A204.1 (cell line): ENCODE measurements at regions not wholly inside any gene's neighbourhood (a gene's known extent, or its start where the extent isn't known, plus 50 kb on each side); places are given as distances from the start of the nearest gene placed in this dataset.
"Not testable (repeated sequence)": the region's sequence is repeated elsewhere in the genome, so short reads cannot be mapped to it uniquely, and the experiment has no call there.

Source experiments
- FAIRE-seq: peaks from 2 replicates; lab custom pipeline; 2012; peaks lifted over from hg19 to GRCh38; lab: Jason Lieb, UNC

DNA sequence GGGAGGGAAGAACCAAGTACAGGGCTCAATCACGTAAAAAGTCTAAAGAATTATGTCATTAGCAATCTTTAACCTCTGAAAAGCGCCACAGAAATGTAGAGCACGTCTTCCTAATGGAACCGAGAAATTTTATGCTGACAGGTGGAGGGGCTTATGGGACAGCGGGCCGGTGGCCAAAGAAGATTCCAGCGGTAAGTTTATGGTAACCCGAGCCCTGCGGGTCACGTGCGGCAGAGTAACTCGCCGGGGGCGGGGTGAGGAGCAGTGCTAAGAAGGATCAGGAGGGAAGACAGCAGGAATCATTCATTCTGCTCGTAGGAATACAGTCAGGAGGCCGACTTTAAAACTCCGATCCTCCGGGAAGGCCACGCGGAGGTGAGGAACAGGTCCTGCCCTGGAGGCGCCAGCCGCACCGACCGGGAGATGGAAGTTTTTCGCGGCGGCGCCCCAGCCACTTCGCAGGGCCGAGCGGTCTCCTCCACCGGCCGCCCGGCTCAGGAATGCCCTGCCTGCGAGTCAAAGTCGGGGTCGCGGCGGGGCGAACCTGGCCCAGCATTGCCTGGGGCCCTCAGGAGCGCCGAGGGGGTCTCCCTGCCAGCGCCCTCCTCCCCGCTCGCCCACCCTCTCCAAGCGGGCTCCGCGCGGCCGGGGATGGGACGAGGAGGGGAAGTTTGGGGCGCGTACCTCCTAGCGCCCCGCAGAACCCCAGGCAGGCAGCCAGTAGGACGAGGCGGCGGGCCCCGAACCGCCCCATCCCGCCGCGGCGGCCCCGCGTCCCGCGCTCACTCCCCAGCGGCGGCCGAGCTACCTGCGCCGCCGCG is 101.8 kb downstream of the ESM1 start:
- FAIRE-seq: no peak

DNA sequence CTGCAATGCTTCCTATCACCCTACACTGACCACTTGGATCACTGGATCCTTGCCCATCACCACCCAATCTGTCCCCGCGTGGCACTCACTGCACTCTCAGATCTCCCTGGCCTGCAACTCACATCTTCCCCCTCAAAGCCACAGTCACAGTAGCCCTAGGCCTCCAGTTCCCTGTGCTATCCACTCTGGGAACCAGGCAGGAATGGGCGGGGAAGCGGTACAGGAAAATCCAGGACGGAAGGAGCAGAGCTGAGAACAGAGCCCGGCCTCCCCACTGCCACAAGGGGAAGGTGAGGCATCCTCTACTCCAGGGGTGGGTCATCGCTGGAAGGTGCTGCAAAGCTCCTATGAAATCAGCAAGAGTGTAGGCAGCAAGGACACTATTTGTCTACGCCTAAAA is 102.6 kb downstream of the ESM1 start:
- FAIRE-seq: no peak

DNA sequence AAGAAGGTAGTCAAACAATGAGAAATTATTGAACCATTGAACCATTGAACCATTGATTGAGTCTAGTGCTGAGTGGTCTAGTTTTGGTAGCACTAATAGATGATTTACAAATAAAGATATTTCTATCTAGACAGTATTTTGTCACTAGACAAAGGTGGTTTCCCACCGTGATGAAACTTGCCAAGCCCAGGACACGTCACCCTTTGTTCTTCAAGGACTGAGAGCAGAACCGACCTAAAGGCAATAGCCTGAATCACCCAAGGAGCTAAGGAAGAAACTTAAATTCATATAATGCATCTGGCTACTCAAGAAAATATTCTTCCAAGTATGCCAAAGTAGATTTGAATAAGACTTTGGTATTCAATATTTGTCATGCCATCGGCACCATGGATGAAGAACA is 103.3 kb downstream of the ESM1 start:
- FAIRE-seq: no peak

DNA sequence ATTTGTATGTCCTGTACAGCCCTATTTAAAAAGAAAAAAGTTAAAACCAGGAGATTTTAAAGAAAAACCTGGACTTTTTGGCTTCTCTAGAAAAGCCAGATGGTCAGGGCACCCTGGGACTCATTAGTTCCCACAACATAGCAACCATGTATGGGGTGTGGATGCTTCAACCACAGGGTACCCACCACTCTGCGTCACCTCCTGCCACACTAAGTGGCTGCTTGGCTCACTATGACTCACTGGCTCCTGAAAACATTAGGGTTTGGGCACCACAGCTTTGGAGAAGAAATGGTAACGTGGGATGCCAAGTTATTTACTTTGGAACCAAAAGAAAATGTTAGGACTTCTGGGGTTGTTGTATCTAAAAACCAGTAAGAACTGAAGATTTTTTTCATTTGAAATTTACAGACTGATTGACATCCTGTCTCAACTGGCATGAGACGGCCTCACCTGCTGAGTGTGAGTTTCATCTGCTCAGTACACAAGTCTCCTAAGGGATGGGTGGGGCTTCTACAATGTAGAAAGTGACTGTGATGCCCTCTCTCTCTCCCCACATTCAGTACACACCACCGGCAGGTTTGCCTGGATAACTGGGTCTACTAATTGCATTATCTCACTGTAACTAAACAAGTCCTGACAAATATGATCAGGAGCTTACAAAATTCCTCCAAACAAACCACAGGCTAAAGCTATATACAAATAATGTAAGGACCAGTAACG is 103.9 kb downstream of the ESM1 start:
- no peak for FAIRE-seq

DNA sequence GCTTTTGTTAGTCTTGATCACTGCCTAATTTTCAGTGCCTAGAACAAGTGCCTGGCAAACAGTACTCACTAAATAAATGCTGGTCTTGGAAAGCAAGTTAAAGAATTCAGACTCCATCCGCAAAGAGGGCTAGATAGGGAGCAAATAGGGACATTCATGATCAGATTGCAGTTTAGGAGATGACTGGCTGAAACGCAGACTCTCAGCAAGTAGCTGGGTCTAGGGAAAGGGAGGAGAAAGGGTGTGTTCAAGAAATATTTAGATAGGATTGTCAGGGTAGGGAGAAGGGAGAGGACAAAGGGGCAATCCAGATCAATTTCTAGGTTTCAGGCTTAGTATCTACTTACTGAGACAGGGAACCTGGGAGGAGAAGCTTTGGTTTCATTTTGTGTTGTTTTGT is 108.4 kb downstream of the ESM1 start:
- no peak for FAIRE-seq

DNA sequence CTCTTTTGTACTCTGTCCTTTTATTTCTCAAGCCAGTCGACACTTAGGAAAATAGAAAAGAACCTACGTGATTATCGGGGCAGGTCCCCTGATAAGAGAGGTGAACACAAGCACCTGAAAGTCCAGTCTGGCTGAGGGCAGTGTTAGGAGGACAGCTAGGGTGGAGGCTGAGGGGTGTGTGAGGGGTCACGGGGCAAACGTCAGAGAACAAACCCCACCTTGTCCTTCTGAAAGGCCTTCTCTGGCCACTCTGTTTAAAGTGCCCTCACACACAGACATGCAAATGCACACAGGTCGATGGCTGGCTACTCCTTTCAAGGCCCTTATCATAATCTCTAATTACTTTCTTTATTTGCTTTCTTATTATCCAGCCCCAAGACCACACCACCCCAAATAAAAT is 108.8 kb downstream of the ESM1 start:
- FAIRE-seq: no peak

DNA sequence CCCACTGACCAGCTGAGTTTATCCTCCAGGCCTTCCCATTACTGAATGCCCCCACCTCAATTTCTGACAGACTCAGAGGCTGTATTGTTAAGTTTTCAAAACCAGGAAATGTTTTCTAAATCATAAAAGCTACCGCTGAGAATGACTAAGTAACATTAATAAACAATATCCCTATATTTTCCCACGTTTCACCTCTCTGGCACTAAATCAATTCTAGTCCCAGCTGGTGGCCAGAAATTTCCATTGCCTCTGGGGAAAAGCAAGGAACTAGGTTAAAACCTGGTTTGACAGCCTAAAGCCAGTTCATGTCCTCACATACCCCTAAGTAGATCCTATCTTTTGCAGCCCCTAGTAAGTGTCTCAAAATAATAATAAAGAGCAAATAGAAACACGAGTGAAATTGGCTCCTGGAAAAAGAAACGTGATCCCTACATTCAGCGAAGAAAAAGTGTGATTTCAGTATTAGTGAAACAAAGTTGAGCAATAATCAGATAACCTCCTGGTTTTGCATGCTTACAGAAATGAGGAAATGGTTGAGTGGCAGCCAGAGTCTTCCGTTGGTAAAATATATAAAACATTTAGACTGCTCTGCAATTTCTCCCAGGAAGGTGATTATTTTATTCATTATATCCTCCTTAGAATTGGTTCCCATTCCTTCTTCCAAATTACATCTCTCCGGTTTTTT is 110.9 kb downstream of the ESM1 start:
- FAIRE-seq: no peak

DNA sequence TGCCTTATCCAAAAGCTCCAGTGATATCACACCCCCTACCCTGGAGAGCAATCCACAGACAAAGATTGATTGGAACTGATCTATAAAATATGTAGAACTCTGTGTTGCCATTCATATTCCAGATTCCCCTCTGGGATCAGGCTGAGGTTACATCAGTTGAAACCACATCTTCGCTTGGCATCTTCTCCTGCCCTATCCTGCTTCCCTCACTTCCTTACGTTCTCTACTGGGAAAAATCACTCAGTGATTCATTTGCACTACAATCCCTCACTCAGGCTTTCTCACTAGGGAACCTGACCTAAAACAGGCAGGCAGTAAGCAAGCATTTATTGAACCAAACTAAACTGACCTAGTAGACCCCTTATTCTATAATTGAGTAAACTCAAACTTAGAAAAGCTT is 111.7 kb downstream of the ESM1 start:
- no peak for FAIRE-seq

DNA sequence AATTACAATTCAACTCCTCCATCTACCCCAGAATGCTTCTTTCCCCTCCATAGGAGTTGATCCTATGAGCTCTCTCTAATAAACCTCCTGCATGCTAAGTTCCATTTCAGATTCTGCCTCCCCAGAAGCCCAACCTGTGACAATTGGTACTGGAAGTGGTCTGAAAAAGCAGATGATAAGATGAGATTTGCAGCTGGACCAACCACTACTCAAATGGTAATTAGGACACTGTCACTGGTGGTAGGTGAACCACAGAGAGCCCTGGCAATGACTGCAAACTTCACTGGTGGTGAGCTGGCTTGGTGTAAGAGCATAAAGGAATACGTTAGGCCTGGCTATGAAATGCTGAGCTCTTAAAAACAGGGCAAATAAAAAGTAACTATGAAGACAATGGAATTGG is 112.6 kb downstream of the ESM1 start:
- FAIRE-seq: no peak

DNA sequence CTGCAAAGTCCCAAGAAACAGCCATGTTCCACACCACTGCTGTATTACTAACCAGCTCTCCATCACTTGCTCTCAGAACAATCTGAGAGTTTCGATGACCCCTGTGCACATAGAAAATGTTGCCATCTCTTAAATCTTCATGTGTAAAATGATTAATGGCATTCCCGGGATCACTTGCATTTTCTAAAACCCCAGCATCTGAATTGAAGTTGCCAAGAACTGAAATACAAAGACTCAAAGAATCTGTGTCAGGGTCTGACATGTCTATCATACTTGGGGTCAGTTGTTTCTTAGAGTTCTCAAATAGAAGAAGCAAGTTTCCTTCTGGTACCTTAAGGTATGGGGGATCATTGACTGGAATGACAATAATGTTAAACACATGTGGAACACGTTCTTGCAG is 115.1 kb downstream of the ESM1 start:
- FAIRE-seq: no peak

DNA sequence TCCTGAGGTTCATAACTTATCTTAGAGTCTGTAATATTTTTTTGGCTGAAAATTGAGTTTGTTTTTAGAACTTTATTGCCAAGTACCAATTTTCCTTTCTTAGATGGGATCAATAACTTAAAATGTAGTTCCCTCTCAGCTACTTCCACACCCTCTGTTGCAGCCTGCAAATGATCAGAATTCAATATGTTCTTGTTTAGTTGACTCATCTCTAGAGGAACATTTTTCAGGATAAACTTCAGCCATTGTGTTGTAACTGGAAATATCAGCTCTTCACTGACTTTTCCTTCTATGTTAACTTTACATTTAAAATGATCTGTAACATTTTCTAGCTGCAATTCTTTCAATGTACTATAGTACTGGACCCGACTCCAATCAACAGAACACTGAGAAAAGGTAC is 115.7 kb downstream of the ESM1 start:
- FAIRE-seq: no peak

DNA sequence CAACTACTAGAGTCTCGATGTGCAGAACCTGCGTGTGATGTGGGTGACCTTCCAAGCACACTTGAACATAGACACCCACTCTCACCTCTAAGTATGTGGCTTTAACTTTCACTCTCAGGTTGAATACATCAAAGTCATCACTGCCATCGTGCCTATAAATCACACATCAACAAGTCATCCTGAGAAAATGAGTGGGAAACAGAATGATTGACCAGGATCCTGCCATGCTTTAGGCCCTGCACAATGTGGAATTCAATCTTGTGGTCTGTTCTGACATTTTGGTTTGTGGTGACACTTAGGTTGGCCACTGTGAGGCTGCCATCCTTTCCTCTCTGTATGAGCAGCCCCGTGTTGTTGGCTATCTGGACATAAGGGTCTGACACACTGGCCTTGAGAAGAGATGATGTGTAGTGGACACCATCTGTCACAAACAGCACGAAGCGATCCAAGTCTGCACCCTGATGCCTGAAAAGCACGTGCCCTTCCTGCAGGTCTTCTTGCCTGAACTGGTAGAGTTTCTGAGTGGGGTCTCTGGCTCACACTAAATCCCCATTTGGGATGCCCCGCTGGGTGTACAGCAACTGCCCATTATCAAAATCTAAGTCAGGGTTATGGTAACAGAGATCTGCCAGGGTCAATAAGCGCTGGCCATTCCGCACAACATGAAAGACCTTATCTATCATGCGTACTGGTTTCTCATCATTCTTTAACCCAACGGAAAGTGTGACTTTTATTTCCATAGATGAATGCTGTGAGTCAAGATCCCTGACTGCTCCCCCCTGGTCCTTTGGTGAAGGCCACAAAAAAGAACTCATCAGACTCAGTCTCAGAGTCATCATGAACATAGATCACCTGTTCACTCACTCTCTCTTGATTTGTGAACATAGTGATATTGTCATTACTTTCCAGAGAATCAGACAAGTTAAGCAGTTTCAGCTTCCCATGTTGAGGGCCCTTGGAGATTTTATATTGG is 116.6 kb downstream of the ESM1 start:
- no peak for FAIRE-seq

DNA sequence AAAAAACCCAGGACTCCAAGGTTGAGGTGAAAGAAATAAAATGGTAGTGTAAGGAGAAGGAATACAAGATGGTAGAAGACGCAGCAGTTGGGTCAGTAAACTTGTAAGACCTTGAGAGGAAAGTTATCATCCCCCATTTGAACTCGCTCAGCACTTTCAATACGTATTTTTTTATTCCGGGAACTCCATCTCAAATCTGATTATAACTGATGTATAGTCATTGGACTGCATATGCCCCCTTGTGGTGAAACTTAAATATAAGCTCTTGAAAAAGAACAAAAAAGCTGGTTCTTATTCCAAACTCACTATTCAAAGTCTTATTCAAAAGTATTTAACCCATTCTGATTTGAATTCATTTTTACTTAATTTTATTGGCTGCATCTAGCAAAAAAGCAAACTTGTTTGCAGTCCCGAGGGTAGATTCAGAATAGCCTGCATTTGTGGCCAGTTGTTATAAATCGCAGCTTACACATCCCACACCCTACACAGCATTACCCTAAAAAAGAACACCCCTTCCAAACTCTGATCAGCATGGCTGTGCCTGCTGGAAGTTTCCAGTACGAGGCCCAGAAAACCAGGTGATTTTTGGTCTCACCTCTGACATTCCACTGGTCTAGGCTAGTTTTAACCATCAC is 118.0 kb downstream of the ESM1 start:
- peak; percentile 95 for FAIRE-seq

DNA sequence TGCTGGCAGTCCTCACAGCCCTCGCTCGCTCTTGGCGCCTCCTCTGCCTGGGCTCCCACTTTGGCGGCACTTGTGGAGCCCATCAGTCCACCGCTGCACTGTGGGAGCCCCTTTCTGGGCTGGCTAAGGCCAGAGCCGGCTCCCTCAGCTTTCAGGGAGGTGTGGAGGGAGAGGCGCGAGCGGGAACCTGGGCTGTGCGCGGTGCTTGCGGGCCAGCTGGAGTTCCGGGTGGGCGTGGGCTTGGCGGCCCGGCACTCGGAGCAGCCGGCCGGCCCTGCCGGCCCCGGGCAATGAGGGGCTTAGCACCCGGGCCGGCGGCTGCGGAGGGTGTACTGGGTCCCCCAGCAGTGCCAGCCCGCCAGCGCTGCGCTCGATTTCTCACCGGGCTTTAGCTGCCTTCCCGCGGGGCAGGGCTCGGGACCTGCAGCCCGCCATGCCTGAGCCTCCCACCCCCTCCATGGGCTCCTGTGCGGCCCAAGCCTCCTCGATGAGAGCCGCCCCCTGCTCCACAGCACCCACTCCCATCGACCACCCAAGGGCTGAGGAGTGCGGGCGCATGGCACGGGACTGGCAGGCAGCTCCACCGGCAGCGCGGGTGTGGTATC is 120.4 kb downstream of the ESM1 start:
- not testable (repeated sequence) for FAIRE-seq

DNA sequence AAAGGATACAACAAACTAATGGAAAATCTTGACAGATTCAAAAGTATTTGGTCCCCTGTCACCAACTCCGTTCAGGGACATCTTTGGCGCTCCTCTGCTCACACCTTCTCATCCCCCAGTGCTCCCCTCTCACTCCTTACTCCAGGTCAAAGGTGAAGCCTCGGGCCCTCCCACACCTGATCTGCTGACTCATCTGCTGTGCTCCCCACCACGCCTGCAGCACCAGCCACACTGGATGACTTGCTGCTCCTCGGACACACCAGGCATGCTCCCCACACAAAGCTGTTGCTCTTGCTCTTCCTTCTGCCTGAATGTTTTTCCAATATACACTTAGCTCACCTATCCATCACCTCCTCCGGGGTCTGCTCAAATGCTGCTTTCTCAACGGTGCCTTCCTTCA is 123.4 kb downstream of the ESM1 start:
- FAIRE-seq: no peak

DNA sequence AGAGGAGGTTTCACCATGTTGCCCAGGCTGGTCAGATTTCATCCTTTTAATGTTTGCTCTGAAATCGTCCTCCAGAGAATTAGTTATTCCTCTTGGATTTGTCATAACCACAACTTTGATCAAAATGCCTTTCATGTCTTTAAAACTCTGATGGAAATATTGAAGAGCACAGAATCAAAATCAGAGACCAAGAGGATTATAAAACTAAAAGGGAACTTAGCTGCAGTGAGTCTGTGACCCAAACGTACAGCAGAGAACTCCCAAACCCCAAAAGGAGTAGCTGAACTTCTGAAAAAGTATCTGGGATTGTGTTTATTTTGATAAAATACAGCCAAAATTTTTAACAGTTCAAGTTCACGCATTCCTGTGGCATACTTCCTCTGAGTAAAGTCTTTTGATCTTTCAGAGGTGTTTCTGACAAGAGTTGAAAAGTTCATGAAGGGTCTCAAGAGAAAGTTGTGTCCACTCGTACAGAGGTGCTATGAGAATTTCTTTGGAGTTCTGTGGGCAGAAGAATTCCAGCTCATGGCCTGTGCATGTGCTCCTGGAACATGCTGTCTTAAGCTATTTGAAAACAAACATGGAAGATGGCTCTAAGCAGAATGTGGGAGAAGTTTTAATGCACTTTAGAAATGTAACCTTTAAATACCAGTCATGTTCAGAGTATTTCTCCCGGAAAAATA is 124.0 kb downstream of the ESM1 start:
- FAIRE-seq: no peak

DNA sequence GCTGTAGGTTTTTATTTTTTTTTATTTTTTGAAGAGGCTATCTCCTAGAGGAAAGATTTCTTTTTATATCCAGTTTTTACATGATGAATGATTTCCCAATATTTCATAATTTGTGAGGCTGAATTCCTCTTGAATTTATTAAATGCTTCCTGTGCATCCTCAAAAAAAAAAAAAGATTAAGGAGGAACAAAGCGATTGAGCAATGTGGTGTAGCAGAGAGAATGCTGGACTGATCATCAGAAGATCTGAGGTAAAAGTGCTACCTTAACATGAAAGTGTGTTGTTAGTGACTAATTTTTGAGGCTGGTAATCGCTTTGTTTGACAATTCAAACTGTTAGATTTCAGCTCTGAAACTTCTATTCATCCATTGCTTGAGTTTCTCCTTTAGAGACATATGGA is 125.1 kb downstream of the ESM1 start:
- no peak for FAIRE-seq

DNA sequence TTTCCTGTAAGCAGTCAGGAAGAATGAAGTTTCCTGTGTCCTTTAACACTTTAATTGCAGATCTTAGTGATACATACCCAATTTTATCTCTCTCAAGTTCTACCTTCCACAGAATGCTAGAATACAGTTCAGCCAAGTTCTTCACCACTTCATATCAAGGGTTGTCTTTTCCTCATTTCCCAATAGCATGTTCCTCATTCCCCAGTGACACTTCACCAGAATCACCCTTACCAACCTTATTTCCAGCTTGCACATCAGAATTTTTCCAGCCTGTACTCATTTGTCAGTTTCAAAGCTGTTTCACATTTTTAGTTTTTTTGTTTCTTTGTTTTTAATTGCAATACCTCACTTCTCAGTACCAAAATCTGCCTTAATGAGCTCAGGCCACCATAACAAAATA is 126.1 kb downstream of the ESM1 start:
- FAIRE-seq: no peak

DNA sequence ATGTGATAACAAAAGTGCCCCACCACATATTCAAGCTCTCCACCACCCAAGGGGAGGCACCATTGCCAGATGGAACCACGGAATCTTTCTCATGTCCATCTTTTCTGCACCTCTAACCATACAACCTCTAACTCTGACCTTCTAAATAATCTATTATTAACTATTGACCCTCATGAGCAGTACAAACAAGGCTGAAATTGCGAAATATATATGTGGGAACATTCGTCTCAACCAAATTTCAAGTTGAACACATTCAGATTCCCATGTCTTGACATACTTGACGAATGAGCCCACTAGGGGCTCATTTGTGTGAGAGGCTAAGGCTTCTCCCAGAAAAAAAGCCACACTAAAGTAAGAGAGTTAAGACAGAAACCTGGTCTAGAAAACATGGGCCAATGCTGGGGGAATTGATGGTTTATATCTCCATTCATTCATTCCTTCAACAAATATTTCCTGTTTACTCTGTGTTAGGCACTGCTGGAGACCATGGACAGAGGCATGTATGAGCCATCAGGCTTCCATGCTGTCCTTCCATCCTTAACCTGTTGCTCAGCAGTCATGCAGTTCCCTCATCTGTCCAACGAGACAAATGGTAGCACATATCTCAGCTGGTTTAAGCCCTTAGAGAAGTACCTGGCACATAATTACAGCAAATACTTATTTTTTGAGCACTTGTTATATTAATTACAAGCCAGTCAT is 130.4 kb downstream of the ESM1 start:
- FAIRE-seq: no peak

DNA sequence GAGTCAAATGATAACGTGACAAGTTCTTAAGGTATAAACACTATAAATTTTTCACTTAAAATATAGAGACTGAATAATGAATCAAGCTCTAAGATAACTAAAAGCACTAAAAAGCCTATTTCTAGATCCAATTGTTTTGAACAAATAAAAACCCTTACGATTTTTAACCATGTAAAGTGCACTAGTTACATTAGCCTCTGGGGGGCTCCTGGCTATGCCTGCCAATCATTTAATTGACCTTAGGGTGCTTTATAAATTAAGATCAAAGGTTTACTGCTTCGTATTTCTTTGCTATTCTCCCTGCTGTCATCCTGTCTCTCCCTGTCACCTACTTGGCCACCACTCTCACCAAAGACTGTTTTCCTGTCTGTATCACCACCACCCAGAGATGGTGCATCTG is 133.4 kb downstream of the ESM1 start:
- FAIRE-seq: no peak
